ENCODE measurements at regions not wholly inside any gene's neighbourhood (a gene's known extent, or its start where the extent isn't known, plus 50 kb on each side); places are given as distances from the start of the nearest gene placed in this dataset.

DNA sequence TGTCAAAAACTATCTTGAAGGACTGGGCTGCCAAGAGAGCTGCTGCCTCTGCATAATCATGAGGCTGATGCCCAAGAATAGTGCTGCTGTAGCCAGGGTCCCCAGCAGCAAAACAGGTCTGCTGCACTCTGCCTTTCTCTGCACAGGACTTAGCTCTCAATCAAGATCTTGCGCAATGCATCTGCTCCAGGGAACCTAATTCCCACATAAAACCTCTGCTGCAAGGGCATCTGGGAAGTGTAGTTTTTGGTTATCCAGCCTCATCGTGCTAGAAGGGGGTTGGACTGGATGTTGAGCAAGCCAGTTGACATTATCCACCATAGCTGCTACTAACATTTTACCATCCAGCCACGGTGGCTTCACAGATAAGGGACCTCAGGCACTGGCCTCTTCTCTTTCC, 192.7 kb downstream of the C11orf91 start:
- TF ChIP-seq, protein P1, sequence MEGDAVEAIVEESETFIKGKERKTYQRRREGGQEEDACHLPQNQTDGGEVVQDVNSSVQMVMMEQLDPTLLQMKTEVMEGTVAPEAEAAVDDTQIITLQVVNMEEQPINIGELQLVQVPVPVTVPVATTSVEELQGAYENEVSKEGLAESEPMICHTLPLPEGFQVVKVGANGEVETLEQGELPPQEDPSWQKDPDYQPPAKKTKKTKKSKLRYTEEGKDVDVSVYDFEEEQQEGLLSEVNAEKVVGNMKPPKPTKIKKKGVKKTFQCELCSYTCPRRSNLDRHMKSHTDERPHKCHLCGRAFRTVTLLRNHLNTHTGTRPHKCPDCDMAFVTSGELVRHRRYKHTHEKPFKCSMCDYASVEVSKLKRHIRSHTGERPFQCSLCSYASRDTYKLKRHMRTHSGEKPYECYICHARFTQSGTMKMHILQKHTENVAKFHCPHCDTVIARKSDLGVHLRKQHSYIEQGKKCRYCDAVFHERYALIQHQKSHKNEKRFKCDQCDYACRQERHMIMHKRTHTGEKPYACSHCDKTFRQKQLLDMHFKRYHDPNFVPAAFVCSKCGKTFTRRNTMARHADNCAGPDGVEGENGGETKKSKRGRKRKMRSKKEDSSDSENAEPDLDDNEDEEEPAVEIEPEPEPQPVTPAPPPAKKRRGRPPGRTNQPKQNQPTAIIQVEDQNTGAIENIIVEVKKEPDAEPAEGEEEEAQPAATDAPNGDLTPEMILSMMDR (IDR thresholded peaks at IDR 0.05; ENCODE audit: unreplicated experiment): no peak
- no peaks in the 10 kb centered on the region for H3K4me1 Mint-ChIP-seq (ENCODE audit: low read depth, unreplicated experiment)
- no peak overlapping the region for H3K27ac Mint-ChIP-seq (ENCODE audit: unreplicated experiment)
- no peak overlapping the region for H3K4me3 Mint-ChIP-seq (ENCODE audit: low read depth, unreplicated experiment)
- H3K9me3 Mint-ChIP-seq (ENCODE audit: low read depth, unreplicated experiment): no peaks in the 10 kb centered on the region
- DNase-seq: peak; percentile 6
- H3K27me3 Mint-ChIP-seq (ENCODE audit: unreplicated experiment): no peaks in the 10 kb centered on the region
- CTCF ChIA-PET: no interaction called here
- BruUV-seq (replicated peaks): no TSS peak
- intact Hi-C loops (cut with micrococcal nuclease; ENCODE audit: unreplicated experiment): no loop called here
- H3K36me3 Mint-ChIP-seq (ENCODE audit: insufficient read depth, unreplicated experiment): no peaks in the 10 kb centered on the region

DNA sequence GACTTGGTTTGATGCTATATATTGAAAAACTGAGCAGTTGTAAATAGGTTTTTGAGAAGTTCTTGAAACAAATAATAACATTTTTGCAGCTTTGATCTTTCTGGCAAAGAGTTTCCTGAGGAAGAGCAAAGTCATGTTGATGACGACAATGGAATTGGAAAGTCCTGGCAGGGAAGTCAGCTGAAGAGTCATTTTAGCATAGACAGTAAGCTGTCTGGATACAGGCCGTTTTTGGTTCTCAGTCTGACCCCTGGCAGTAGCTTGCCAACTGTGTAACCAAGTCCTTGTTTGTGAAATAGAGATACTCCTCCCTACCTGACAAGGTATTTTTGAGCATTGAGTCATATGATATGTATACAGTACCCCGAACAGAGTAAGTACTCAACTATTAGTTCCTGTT, 193.3 kb downstream of the C11orf91 start:
- CTCF ChIA-PET: no interaction called here
- no peak for DNase-seq
- no peaks in the 10 kb centered on the region for H3K36me3 Mint-ChIP-seq (ENCODE audit: insufficient read depth, unreplicated experiment)
- no peaks in the 10 kb centered on the region for H3K9me3 Mint-ChIP-seq (ENCODE audit: low read depth, unreplicated experiment)
- TF ChIP-seq, protein P1 (IDR thresholded peaks at IDR 0.05; ENCODE audit: unreplicated experiment): no peak
- BruUV-seq (replicated peaks): no TSS peak
- intact Hi-C loops (cut with micrococcal nuclease; ENCODE audit: unreplicated experiment): no loop called here
- no peaks in the 10 kb centered on the region for H3K4me1 Mint-ChIP-seq (ENCODE audit: low read depth, unreplicated experiment)
- no peak overlapping the region for H3K27ac Mint-ChIP-seq (ENCODE audit: unreplicated experiment)
- H3K27me3 Mint-ChIP-seq (ENCODE audit: unreplicated experiment): no peaks in the 10 kb centered on the region
- H3K4me3 Mint-ChIP-seq (ENCODE audit: low read depth, unreplicated experiment): no peak overlapping the region

DNA sequence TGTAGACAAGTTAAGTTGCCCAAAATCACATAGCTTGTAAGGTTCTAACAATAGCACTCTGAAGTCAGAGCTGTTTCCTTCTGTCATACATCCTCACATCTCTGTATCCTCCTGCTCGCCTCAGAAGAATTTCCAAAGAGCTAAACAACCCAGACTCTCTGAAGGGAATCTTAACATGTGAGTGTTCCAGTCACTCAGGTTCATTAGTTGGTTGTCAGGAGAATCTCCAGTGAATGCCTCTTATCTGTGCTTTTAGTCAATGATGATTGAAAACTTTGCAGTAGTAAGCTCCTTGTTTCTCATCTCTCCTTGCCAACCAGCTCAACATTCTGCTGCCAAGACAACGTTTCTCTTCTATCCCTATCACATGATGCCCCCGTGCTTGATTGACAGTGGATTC, 195.5 kb downstream of the C11orf91 start:
- intact Hi-C loops (cut with micrococcal nuclease; ENCODE audit: unreplicated experiment): no loop called here
- DNase-seq: no peak
- TF ChIP-seq, protein P1 (IDR thresholded peaks at IDR 0.05; ENCODE audit: unreplicated experiment): no peak
- Mint-ChIP-seq H3K4me3 (ENCODE audit: low read depth, unreplicated experiment) (no peak overlapping the region), H3K9me3 (ENCODE audit: low read depth, unreplicated experiment) (no peaks in the 10 kb centered on the region), H3K4me1 (ENCODE audit: low read depth, unreplicated experiment) (no peaks in the 10 kb centered on the region), H3K27me3 (ENCODE audit: unreplicated experiment) (peaks cover under 1% of the 10 kb centered on the region), H3K27ac (ENCODE audit: unreplicated experiment) (no peak overlapping the region), H3K36me3 (ENCODE audit: insufficient read depth, unreplicated experiment) (no peaks in the 10 kb centered on the region)
- no TSS peak for BruUV-seq (replicated peaks)
- CTCF ChIA-PET: no interaction called here

DNA sequence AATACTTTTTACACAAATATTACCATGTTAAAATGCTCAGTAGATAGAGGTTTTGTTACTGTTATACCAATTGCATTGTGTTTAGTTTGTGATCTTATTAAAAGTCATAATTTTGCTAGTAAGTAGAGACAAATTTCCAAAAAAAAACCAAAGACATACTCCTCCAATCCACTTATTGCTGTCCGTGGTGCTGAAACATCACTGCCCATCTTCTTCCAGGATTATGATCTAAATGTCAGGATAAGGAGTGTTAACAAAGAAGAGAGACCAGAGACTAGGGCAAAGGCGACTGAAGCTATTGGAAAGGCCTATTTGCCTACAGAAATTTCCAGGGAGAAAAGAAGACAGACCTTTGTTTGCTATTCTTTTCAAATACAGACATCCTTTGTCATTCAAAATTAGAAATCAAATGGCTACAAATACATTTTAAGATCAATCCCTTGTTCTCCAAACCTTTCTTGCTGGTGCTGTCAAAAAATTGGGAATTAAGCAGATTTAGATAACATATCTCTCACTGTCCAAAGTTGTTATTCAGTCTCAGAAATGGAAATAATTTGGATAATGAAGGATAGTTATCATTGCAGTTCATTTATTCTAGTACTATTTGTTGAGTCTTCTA, 199.7 kb downstream of the C11orf91 start:
- no peak overlapping the region for H3K4me3 Mint-ChIP-seq (ENCODE audit: low read depth, unreplicated experiment)
- DNase-seq: peak; percentile 14
- H3K4me1 Mint-ChIP-seq (ENCODE audit: low read depth, unreplicated experiment): no peaks in the 10 kb centered on the region
- TF ChIP-seq, protein P1 (IDR thresholded peaks at IDR 0.05; ENCODE audit: unreplicated experiment): no peak
- intact Hi-C loops (cut with micrococcal nuclease; ENCODE audit: unreplicated experiment): no loop called here
- no peaks in the 10 kb centered on the region for H3K36me3 Mint-ChIP-seq (ENCODE audit: insufficient read depth, unreplicated experiment)
- CTCF ChIA-PET: no interaction called here
- BruUV-seq (replicated peaks): no TSS peak
- no peaks in the 10 kb centered on the region for H3K9me3 Mint-ChIP-seq (ENCODE audit: low read depth, unreplicated experiment)
- no peak overlapping the region for H3K27ac Mint-ChIP-seq (ENCODE audit: unreplicated experiment)
- H3K27me3 Mint-ChIP-seq (ENCODE audit: unreplicated experiment): peaks cover 17% of the 10 kb centered on the region

Data from Calu3 (cell line).